HG03571 (cell line): ENCODE measurements at regions not wholly inside any gene's neighbourhood (a gene's known extent, or its start where the extent isn't known, plus 50 kb on each side); places are given as distances from the start of the nearest gene placed in this dataset.
A peak's percentile ranks its signal among the peaks of the same experiment; 100 is the strongest.

Experiments
- ATAC-seq: cut with Tn5 transposase; IDR thresholded peaks from one replicate; pipeline ENCODE4 v1.9.1; 2021; ENCODE audit not compliant: unreplicated experiment

DNA sequence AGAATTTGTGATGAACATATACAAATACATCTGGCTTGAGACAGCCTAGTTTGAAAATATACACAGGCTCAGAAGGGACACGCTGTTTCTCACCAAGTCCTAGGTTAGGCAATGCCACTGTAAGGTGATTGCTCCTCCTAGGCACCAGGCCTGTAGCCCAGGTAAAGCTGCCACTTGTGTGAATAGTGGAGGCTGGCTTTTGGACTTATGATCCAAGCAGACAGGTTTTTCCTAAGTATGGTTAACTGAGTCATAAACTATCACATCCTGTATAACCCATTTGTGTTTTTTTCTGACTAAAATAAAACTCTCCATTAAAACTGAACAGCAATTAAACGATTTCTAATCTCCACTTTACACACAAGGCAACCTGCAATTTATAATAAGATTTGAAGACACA is 81.0 kb downstream of the SEMA4F start:
- ATAC-seq: no peak

DNA sequence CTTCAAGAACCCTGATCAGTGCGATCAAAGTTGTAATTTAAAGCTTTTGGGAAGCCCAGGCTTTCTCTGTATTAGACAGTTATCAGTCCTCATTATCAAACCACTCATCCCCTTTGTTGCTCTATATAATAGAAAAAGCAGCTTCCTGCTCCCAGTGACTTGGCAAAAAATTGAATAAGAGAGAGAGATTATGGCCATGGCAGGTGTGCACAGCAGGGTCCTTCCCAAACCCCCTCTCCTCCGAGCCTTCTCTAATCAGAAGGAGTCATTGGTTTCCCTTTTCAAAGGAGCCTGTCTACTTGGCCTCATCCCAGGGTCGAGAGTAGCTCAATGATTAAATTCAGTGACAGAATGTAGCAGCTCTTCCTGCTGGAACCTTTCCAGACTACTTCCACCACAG is 81.5 kb downstream of the SEMA4F start:
- ATAC-seq: no peak

DNA sequence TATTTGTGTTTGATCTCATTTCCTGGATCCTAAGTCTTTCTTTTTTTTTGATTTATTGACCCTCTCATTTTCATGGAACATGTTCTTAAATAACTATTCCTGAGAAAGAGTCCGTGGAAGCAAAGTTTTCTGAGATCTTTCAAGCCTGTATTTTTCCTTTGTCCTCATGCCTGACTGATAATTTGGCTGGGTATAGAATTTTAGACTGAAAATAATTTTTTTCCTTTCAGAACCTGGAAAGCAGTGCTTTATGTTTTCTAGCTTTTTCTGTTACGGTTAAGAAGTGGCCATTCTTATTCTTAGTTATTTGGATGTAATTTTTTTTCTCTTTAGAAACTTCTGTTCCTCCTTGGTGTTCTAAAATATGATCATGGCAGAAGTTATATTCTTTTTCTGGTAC is 82.5 kb downstream of the SEMA4F start:
- no peak for ATAC-seq

DNA sequence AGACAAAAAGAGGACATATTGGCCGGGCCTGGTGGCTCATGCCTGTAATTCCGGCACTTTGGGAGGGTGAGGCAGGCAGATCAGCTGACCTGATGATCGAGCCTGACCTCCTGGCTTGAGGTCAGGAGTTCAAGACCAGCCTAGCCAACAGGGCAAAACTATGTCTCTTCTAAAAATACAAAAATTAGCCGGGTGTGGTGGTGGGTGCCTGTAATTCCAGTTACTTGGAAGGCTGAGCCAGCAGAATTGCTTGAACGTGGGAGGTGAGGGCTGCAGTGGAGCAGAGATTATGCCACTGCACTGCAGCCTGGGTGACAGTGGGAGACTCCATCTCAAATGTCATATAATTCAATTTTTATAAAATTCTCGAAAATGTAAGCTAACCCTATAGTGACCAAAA is 84.5 kb downstream of the SEMA4F start:
- ATAC-seq: no peak

DNA sequence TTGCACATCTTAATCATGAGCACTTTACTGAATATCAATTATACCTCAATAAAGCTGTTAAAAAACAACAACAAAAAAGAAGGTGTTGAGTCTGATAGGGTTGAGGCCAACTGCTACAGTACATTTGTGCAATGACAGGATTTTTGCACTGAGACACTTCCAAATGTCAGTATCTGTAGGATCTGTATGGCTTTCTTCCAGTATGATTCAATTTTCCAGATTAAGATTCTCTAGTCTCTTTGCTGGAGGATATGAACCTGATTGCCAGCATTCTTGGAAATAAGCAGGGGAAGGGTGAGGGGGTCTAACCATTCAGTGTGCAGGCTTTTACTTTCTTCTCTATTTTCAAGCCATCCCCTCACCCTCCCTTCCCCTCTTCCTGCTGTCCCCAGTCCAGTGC is 85.1 kb downstream of the SEMA4F start:
- ATAC-seq: no peak

DNA sequence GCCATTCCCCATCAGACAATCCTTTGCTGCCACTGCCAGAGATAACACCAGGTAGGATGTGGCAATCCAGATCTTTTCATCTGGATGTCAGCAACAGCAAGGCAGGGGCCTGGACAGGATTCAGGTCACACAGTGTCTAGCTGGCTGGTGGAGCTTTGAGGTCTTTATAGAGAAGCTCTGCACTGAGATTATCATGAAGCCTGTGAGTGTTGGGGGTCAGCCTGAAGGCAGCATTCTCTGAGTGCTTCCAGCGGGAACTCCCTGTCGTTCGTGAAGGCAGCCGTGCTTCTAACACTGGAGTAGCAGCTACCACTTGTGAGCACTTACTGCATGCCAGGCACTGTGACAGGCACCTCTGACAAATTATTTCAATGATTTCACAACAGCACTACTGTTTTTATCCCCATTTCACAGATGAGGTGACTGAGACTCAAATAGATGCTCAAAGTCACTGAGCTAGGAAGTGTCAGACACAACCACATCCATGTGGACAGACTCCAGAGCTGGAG is 85.7 kb downstream of the SEMA4F start:
- no peak for ATAC-seq

DNA sequence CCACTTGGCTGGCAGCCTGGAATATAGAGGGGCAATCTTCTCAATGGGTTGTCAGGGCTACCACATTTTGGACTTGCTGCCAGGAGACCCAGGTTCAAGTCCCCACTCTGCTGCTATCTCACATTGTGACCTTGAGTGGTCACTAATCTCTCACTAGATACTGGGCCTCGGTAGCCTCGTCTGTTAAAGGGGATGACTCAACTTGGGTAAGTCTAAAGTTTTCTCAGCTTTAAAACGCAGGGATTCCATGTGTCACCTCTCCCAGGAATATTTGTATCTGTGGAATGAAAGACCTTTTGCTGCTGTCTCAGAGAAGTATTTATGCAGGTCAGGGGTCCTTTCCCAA is 86.3 kb downstream of the SEMA4F start:
- ATAC-seq: no peak

DNA sequence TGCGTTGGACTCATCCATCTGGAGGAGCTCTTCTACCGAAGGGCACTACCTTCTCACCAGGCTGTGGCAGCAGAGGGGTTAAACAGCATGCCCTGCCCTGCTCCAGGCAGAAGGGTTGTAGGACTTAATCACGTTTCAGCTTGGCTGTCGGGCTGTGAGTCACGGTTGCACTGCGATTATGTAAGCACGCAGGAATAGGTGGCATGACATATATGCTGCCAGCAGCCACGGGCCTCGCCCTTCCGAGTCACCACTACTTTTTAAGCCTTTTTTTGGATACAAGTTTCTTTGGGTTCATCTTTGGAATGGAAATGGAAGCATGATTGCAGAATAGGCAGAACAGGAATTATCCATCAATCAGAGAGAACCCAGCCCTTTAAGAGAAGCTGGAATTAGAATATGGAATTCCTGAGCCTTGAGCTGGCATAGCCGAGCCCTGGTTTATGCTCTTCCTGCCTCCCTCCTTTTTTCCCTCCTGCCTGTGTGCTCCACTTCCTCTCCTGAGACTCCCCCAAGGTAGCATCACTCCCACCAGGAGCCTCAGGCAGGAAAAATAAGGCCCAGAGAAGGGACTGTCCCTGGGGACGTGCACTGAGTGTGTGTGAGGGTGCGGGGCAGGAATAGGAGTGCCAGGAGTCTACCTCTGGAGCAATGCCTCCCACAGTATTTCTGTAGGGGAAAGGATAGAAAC is 86.8 kb downstream of the SEMA4F start:
- ATAC-seq: no peak

DNA sequence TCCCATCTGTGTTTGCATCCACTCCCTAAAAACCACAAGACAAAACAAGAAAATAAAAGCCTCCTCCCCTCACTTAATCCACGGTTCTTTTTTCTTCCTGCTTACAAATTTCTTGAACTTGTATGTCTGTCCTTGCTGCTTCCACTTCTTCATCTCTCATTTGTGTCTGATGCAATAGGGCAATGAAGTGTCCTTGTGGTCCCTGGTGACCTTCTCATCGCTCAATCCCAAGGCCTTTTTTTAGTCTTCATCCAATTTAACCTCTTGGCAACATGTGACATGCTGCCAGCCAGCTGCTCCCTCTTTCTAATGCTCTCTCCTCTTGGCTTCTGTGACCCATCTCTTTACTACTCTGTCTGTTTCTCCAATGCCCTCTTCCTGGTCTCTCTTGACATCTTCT is 87.6 kb downstream of the SEMA4F start:
- no peak for ATAC-seq

DNA sequence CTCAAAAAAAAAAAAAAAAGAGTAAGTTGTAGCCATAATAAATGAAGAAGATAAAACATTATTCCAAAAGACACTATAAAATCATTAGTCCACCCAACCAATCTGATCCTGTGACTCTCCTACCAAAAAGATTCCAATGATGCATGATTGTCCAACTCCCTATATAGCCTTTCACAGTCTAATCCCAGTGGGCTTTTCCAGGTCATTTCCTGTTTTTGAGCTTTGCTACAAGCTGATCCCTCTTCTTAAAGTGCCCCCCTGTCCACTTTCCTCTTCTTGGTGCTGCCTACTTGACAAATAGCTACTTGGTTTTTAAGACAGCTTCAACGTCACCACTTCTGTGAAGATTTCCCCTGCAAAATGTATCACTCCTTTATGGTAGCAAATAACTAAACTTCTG is 88.4 kb downstream of the SEMA4F start:
- no peak for ATAC-seq

DNA sequence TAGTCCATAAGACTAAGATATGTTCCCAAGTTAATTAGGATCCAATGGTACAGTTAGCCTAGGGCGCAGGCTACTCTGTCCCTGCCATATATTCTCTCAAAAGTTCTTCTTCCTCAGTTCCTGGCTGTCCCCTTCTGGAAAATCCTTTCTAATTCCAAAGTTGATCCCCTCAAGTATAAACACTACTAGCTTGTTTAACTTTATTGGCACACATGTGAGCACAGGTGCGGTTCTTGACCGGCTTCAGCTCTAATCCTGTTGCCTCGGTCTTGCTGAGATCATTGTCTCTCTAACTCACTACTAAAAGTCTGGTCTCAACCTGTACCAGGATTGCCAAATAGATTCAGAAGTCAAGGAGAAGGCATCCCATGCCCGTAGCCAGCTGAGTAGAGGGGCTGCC is 89.0 kb downstream of the SEMA4F start:
- ATAC-seq: no peak

DNA sequence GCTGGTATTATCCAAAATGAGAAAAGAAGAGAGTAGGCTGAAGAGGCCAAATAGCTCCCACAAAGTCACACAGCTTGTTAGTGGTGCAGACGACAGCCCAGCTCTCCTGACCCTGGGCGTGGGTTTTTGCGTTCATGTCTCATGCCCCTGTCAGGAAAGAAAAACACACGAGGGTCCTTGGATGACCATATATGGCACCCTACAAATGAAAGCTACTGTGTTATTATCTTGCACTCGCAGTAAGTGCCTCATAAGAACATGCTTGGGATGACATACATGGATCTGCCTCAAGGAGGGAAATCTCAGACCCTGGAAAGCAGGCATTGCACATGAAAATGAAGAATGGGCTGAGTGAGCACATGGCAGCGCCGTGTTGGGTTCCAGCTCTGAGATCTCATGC is 89.7 kb downstream of the SEMA4F start:
- no peak for ATAC-seq

DNA sequence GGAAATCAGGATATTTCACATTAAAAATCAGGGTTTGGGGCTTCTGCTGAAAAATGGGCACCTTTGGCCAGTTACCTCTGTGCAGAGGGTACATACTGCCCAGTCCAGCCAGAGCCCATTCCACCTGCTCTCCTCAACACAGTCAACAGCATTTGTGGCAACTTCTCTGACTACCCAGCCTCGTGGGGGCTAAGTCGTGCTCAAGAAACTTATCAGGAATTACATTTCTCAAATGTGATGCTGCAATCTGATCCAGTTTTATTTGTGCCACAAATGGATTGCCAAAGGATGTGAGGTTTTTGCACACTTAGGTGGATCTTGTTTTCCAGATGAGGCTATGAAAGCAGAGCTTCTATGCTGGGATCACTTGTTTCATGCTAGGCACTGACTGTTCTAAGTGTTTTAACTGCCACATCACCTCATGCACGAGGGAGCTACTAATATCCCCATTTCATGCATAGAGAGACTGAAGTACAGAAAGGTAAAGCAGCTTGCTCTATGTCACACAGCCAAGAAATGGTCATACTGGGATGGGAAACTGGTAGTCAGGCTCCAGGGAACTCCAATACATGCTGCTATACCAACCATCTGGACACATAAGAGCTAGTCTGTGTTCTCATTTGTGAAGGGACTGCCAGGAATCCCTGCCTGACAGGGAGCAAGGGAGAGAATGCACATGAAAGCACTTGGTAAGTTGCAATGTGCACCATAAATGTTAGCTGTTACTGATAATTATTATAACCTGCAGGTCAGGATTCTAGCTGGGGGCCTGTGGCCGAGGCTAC is 89.0 kb upstream of the HK2 start:
- ATAC-seq: no peak

DNA sequence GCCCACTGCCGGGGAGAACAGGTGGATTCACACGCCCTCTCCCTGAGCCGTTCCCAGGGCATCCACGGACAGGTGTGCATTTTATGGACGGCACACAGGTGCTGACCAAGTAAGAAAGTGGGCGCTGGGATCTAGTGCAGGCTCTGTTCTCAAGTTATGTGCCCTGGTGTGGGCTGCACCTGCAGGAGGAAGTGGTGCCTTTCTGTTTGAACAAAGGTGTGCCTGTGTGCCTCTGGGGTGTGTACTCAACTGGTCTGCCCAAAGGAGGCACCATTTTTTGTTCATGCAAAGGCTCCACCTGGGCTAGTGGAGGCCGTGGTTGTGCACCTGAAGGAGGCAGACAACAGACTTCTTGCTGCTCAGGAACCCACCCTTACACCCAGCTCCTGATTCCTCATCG is 88.2 kb upstream of the HK2 start:
- no peak for ATAC-seq

DNA sequence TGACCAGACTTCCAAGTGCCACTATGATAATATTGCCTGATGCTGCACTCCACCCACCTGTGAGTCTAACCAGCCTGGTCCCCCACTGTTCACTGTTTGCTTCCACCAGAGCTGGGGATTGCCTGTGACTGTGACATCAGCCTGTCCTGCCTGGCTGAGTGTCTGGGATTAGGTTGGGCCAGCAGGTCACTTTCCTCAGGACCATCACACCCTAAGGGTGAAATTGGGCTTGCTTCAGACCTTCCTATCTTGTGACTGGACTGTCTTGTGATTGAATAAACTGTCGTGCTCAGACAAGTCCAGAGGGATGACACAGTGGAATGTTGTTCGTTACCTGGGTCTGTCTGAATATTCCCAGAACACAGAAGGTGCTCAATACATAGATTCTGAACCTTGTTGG is 87.4 kb upstream of the HK2 start:
- no peak for ATAC-seq

DNA sequence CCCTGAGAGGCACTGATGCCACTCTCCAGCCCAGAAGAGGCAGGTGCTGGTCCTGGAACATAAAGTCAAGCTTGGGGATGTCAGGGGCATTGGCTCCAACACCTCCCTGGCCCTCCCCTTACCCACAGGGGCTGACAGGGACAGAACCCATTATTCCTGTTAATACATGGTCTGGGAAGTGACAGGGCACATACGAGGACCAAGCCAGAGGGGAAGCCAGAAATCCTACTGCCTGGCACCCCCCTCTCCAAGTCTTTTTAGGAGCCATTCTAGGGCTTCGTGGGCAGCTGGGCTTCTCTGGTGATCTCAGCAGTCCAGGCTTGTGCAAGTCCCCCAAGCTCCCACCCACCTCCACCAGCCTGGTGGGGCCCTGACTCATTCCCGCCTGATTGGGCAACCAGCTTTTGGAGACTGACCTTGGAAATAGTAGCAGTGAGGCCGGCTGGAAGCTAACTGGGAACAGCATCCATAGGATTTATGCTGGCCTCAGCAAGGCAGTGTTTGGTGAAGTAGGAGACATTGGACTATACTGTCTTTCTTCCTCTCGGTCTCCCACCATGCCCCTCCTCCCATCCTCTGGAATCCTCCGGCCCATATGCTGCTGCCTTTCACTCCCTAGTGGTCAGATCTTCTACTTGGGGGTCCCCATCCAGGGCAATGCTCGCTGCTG is 86.4 kb upstream of the HK2 start:
- no peak for ATAC-seq

DNA sequence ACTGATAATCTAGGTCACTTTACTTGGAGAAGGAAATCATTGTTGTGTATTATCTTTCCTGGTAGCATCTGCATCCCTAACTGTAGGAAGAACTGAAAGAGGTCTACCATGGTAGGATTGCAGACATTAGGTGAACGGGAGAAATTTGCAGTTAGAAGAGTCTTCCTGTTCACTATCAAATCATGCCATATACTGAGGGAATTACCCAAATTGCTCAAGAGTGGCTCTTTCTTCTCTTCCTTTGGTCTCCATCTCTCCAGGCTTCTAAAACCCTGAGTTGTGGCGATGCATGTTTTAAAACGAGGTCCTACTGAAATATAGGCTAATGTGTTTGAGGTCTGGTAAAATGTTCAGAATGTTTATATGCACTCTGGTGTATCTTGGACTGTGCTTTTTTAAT is 85.3 kb upstream of the HK2 start:
- no peak for ATAC-seq

DNA sequence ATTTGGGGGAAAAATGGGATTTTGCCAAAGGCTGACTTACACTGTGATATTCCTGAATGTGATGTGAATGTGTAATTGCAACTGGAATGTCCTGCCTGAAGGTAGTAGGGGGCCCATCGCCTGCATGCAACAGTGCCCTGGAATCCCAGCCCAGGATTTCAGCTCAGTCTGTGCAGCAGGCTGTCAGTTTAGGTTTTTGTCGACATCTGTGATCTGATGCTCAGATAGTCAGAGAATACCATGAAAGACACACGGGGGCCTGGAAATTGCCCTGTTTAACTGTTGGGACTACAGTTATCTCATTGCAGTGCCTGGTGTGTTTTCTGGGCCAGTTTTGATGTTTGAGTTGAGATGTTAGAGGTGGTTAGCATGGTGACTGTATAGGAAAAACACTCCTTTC is 84.5 kb upstream of the HK2 start:
- ATAC-seq: no peak

DNA sequence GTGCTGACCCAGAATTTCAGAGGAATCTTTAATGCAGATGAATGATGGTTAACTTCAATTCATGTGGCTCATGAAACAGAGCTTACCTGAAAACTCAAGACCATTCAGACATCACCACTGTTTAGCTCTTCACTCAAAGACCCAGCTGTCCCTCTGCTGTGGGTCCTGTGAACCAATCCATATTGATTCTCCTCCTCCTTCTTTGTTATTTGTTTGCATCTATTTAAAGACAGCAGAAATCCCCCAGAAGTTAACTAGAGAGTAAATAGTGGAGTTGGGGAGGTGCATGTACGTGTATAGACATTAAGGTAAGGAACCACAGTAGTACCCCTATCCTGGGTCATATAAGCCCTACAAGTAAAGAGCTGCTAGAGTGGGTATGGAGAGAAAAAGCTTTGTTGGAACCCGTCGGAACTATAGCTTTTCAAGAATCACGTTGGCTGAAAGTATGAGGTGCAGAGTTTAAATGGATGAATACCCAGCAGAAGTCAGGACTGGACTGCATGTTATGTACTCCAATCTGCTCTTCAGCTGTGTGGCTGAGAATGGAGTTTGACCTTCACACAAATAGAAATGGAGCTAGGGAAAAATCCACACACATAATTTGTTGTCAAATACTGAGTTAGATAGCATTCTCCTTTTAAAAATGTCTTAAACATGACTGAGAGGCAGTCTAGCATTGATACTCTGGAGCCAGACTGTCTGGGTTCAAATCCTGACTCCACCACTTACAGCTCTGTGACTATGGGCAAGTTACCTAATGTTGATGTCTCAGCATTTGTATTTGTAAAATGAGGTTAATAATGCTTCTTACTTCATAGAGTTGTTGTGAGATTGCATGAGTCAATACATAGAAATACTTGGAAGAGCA is 81.7 kb upstream of the HK2 start:
- ATAC-seq: no peak

DNA sequence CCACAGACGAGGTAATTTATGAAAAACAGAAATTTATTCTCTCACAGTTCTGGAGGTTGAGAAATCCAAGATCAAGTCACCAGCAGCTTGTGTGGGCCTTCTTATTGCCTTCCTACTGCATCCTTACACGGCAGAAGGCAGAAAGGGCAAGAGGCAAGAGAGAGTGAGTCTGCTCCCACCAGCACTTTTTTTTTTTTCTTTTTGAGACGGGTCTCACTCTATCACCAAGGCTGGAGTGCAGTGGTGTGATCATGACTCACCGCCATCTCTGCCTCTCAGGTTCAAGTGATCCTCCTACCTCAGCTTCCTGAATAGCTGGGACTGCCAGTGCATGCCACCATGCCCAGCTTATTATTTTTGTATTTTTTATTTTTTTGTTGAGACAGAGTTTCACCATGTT is 78.5 kb upstream of the HK2 start:
- no peak for ATAC-seq

DNA sequence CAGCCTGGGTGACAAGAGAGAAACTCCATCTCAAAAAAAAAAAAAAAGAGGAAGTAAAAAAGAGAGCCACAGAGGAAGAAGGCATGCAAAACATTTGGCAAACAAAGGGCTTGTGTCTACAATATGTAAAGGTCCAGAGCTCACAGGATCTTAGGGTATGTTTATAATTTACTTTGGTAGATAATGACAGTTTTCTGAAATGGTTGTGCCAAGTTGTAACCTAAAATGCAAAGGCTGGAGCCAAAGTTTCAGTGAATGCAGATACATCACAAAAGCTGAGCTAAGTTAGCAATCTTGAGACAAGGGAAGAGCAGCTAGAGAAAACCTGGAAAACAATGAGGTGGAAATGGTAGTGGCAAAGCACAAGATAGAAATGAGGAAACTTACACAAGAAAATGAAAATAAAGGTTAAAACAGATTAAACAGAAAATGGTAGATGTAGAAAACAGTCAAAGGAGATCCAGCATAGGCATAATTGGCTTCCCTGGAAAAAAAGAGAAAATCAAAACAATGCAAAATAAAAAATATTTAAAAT is 77.5 kb upstream of the HK2 start:
- ATAC-seq: peak; percentile 61
